Heart left ventricle (tissue), 16 donors: ENCODE measurements at regions not wholly inside any gene's neighbourhood (a gene's known extent, or its start where the extent isn't known, plus 50 kb on each side); places are given as distances from the start of the nearest gene placed in this dataset.
A peak's percentile ranks its signal among the peaks of the same experiment; 100 is the strongest.

ENCODE experiments used
- ATAC-seq, 4 donors: fragments of 200-7000 bp; cut with Tn5 transposase; one replicate each; pipeline ENCODE4 v1.9.1; 2020 to 2022; ENCODE audit warnings: moderate library complexity in 4 of 4, mild to moderate bottlenecking in 3 of 4, moderate number of reproducible peaks in 1 of 4
- DNase-seq, 5 donors: peaks; one replicate each; pipeline ENCODE4 v3.0.0-alpha.2; 2020
- H3K27ac ChIP-seq, 12 donors: fragments of 200-600 bp; sonication (generic) in 4 of 12; one replicate each; pipeline versions ENCODE4 v1.5.0 to v1.8.0; 2016 to 2022; ENCODE audit warnings: mild to moderate bottlenecking in 2 of 12
- H3K27me3 ChIP-seq, 9 donors: fragments of 200-600 bp; sonication (generic) in 2 of 9; one replicate each; pipeline versions ENCODE4 v1.5.1 to v1.8.0; 2016 to 2022; ENCODE audit warnings: mild to moderate bottlenecking in 3 of 9
- H3K36me3 ChIP-seq, 9 donors: fragments of 200-600 bp; sonication (generic) in 2 of 9; one replicate each; pipeline versions ENCODE4 v1.5.0 to v1.8.0; 2018 to 2022; ENCODE audit warnings: mild to moderate bottlenecking in 2 of 9
- H3K4me1 ChIP-seq, 12 donors: fragments of 200-600 bp; sonication (generic) in 4 of 12; one replicate each; pipeline versions ENCODE4 v1.5.0 to v1.8.0; 2016 to 2022; ENCODE audit warnings: mild to moderate bottlenecking in 3 of 12
- H3K4me3 ChIP-seq, 12 donors: fragments of 200-600 bp; sonication (generic) in 4 of 12; one replicate each; pipeline versions ENCODE4 v1.5.0 to v1.8.0; 2017 to 2022; ENCODE audit warnings: mild to moderate bottlenecking in 9 of 12, moderate library complexity in 4 of 12
- H3K9me3 ChIP-seq, 12 donors: fragments of 200-600 bp; sonication (generic) in 4 of 12; one replicate each; pipeline versions ENCODE4 v1.5.0 to v1.8.0; 2016 to 2022; ENCODE audit warnings: mild to moderate bottlenecking in 1 of 12
- POLR2A ChIP-seq, 2 donors: fragments of 450-650 bp; IDR thresholded peaks; one replicate each; pipeline ENCODE4 v1.6.1; 2017; ENCODE audit warnings: antibody characterized with exemption in 2 of 2, mild to moderate bottlenecking in 2 of 2, moderate library complexity in 2 of 2
- WGBS, 4 donors: extraction: QIAGEN DNeasy Blood & Tissue Kit in 2 of 4; methylation state at CpG; one replicate each; pipeline versions ENCODE4 v1.1.5 to v1.1.7; 2013 to 2018; 5-methylcytosine and 5-hydroxymethylcytosine counted together
- intact Hi-C, 10 donors: fragments of 100-400 bp; cut with DNase I; formaldehyde crosslinking; loops; one replicate each; pipeline versions ENCODE4 v1.11.1 to v1.14.2; 2022
- TF ChIP-seq, protein P1 (sequence below), 12 donors: fragments of 200-600 bp; sonication (generic) in 4 of 12; IDR thresholded peaks; one replicate each; pipeline versions ENCODE4 v1.5.0 to v1.8.0; 2018 to 2022; ENCODE audit warnings: antibody characterized with exemption in 12 of 12, mild to moderate bottlenecking in 5 of 12
- donor health status: ischemic (EF 13 %, LVEDD 7.1; RV severe dilation, severe dysfunction).
- donor health status: healthy with polysubstance abuse.
- donor health status: DM: no; HTN: yes; CAD: no.
- donor health status: DM: no; HTN: no; CAD: no.
- donor health status: ischemic (EF 25% LVEDD 6.9; RV normal size, moderate dysfunction).
- donor health status: ischemic (EF 25% LVEDD 5.7; RV mildly dilated, moderate dysfunction).
- donor health status: healthy.
- donor health status: DM: yes; HTN: yes; CAD: no.
- donor health status: ischemic (EF 35%, LVEDD 5.7; RV mildly dilated, moderate dysfunction).
- donor health status: nonischemic (EF 11% LVEDD 7.7; RV severe dilation, severe dysfunction).
- donor health status: DM: yes; HTN: yes; CAD: no.
- donor health status: PGD.
- donor health status: ischemic (EF 29% LVEDD 5.4; RV normal size, mild dysfunction).
- donor health status: nonischemic (EF 23%, LVEDD 6.1; RV moderate dilation, normal function).

DNA sequence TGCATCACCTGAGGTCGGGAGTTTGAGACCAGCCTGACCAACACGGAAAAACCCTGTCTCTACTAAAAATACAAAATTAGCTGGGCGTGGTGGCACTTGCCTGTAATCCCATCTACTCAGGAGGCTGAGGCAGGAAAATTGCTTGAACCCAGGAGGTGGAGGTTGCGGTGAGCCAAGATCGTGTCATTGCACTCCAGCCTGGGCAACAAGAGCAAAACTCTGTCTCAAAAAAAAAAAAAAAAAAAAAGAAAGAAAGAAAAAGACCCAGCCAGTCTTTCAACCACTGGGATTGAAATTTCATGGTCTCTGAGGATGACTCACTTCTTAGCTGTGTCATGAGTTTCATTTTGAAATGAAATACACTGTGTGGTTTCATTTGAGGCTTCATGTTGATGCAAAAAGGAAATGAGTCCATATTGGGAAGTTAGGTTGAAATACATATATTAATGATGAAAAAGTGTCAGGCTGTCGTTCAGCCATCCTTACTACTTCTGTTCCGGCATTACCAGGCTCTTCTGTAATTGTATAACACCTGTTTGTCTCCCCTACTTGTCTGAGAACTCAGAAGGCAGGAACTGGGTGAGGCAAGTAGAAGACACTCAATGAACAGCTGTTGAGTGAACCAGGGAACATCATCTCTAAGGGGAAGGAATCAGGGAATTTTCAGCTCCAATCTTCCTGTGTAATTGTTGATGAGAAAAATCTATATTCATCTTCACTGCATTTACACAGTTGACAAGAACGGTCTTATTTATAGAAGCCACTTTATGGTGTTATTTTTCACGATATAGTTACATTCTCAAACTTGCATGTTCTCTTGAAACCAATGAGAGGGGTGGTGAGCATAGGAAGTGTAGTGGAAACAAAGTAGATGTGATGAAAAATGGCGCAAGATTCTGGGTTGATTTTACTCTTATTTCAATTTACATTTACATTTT, 87.4 kb downstream of the NFKBIZ start:
- H3K4me3 ChIP-seq, result peak overlapping the region in 1 of 12 donors; percentile 18
- intact Hi-C loops, result no loop called here
- H3K4me1 ChIP-seq, result peaks cover 0 to 68% (median 27%) of the 10 kb centered on the region in 12 donors
- peak overlapping the region in 4 of 12 donors; percentile 11 to 82 (median 24) for H3K27ac ChIP-seq
- H3K36me3 ChIP-seq, result no peaks in the 10 kb centered on the region
- TF ChIP-seq, protein P1, sequence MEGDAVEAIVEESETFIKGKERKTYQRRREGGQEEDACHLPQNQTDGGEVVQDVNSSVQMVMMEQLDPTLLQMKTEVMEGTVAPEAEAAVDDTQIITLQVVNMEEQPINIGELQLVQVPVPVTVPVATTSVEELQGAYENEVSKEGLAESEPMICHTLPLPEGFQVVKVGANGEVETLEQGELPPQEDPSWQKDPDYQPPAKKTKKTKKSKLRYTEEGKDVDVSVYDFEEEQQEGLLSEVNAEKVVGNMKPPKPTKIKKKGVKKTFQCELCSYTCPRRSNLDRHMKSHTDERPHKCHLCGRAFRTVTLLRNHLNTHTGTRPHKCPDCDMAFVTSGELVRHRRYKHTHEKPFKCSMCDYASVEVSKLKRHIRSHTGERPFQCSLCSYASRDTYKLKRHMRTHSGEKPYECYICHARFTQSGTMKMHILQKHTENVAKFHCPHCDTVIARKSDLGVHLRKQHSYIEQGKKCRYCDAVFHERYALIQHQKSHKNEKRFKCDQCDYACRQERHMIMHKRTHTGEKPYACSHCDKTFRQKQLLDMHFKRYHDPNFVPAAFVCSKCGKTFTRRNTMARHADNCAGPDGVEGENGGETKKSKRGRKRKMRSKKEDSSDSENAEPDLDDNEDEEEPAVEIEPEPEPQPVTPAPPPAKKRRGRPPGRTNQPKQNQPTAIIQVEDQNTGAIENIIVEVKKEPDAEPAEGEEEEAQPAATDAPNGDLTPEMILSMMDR (IDR thresholded peaks at IDR 0.05), result no peak
- TF ChIP-seq POLR2A (IDR thresholded peaks at IDR 0.05), result no peak
- 89 to 92% (median 90%) methylated on average over 10 of the region's 10 CpGs for WGBS, 4 donors
- peak in 3 of 4 donors; percentile 61 to 74 (median 71) for ATAC-seq
- no peak for DNase-seq
- H3K27me3 ChIP-seq, result no peaks in the 10 kb centered on the region
- no peaks in the 10 kb centered on the region for H3K9me3 ChIP-seq

DNA sequence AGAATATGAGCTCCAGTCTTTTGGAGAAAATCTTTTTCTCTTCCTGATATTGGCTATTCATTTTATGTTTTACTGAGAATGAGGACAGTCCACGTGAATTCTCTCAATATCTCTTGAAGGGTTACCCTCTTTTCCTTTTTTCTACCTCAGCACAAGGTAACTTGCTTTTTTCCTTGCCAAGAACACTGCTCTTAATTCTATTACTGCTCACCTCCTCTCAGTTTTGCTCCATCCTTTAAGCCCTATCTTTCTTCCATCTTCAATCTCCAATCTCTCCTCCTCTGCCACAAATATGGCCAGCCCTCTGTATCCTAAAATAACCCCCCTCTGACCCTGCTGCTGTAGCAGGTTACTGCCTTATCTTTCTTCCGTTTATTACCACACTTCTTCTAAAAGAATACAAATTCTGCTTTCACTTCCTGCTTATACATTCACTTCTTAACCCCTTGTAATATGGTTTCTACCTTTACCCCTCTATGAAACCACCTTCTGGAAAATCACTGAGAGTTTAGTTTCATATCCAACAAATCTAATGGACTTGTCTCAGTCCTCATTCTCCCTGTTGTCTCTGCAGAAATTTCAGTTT, 89.0 kb downstream of the NFKBIZ start:
- Histone ChIP-seq H3K36me3 (no peaks in the 10 kb centered on the region), H3K4me3 (no peak overlapping the region), H3K27me3 (no peaks in the 10 kb centered on the region), H3K4me1 (peaks cover 0 to 82% (median 27%) of the 10 kb centered on the region in 12 donors), H3K27ac (peak overlapping the region in 3 of 12 donors; percentile 4 to 82 (median 37)), H3K9me3 (no peaks in the 10 kb centered on the region)
- TF ChIP-seq, protein P1 (IDR thresholded peaks at IDR 0.05), result no peak
- TF ChIP-seq POLR2A (IDR thresholded peaks at IDR 0.05), result no peak
- no peak for DNase-seq
- WGBS, 4 donors, result 35 to 40% (median 37%) methylated on average over 2 of the region's 2 CpGs
- no peak for ATAC-seq
- intact Hi-C loops, result no loop called here

DNA sequence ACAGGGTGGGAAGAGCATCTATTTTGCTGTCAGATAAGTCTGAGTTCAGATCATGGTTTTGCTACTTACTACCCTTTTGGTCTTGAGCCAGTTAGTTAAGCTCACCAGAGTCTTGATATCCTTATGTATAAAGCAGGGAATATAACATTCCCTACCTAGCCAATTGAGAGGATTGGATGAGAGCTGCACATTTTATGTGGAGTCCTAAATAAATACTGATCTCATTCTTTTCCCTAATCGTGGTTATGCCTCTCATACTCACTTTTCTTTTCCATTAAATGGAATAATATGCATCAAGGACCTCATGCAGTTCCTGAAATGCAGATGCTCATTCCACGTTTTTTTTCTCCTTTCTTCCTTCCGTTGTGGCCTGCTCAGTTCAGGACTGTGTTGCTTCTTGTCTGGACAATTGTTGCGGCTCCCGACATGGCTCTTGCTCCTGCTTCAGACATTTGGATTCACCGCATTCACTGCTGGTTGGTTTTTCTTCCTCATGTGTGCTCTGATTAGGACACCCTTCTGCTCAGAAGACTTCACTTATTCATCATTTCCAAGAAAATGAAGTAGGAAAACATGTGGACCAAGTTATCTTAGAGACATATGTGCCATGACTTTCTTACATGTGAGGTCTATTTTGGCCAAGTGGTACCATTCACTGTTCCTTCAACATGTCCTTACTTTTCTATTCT, 90.2 kb downstream of the NFKBIZ start:
- WGBS, 4 donors, result 79 to 85% (median 81%) methylated on average over 6 of the region's 6 CpGs
- peak overlapping the region in 5 of 12 donors; percentile 35 to 82 (median 46) for H3K27ac ChIP-seq
- TF ChIP-seq POLR2A (IDR thresholded peaks at IDR 0.05), result no peak
- TF ChIP-seq, protein P1 (IDR thresholded peaks at IDR 0.05), result no peak

More for the DNA sequence above, 90.2 kb downstream of the NFKBIZ start:
- DNase-seq (no peak), ATAC-seq (no peak)
- Histone ChIP-seq H3K9me3 (no peaks in the 10 kb centered on the region), H3K27me3 (no peaks in the 10 kb centered on the region), H3K4me3 (no peak overlapping the region), H3K36me3 (no peaks in the 10 kb centered on the region), H3K4me1 (peaks cover 0 to 82% (median 27%) of the 10 kb centered on the region in 12 donors)
- intact Hi-C loops, result loop anchor here in 2 of 10 donors (10.0 kb wide), 3 partner anchors 115 to 285 kb away; no protein-coding TSS in a partner anchor
